ENCODE measurements at regions not wholly inside any gene's neighbourhood (a gene's known extent, or its start where the extent isn't known, plus 50 kb on each side); places are given as distances from the start of the nearest gene placed in this dataset.

DNA sequence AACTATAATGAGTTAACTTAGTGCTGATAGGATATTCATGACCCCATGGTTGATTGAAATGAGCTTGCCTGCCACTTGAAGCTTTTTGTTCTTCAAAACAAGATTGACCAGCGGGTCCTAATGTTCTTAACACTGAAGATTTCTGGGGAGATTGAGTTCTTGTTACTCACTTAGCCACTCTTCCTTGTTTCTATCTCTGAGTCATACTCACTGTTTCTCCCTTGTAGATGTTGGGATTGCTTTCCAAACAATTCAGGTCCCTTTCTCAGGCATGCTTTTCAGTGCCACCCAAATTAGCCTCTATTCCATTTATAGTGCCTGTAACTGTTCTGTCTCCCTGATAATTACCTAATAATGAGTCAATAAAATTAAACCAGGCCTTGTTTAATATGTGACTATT lies 517.0 kb downstream of the SQOR start:
- peaks cover 0 to 8% (median 0%) of the 10 kb centered on the region in 9 donors for H3K4me1 ChIP-seq
- WGBS, 2 donors = 83 to 86% methylated on average over 1 of the region's 1 CpG
- H3K4me3 ChIP-seq = no peak overlapping the region
- no peak overlapping the region for H3K27ac ChIP-seq
- H3K27me3 ChIP-seq = no peaks in the 10 kb centered on the region
- TF ChIP-seq, protein P1, sequence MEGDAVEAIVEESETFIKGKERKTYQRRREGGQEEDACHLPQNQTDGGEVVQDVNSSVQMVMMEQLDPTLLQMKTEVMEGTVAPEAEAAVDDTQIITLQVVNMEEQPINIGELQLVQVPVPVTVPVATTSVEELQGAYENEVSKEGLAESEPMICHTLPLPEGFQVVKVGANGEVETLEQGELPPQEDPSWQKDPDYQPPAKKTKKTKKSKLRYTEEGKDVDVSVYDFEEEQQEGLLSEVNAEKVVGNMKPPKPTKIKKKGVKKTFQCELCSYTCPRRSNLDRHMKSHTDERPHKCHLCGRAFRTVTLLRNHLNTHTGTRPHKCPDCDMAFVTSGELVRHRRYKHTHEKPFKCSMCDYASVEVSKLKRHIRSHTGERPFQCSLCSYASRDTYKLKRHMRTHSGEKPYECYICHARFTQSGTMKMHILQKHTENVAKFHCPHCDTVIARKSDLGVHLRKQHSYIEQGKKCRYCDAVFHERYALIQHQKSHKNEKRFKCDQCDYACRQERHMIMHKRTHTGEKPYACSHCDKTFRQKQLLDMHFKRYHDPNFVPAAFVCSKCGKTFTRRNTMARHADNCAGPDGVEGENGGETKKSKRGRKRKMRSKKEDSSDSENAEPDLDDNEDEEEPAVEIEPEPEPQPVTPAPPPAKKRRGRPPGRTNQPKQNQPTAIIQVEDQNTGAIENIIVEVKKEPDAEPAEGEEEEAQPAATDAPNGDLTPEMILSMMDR (IDR thresholded peaks at IDR 0.05) = no peak
- ATAC-seq (no peak), DNase-seq (no peak)
- H3K36me3 ChIP-seq = no peaks in the 10 kb centered on the region
- H3K9me3 ChIP-seq = peaks cover 0 to 17% (median 0%) of the 10 kb centered on the region in 11 donors
- intact Hi-C loops (cut with DNase I) = no loop called here

DNA sequence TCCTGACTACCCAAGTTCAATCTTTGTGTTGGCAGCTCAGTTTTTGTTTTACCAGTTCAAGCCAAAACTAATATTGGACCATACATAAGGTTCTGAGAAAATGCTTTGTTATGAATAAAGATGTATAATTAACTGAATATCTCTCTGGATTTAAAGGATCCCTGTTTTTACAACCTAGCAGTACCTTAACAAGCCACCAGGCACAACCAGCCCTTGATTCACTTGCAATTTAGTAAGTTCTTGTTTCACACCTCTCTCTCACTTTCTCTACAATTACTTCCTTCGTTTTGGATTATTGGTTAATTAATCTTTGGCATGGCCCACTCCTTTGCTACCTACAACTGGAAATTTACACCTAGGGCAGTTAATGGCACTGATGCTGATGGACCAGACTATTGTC lies 531.9 kb downstream of the SQOR start:
- no peak overlapping the region for H3K27ac ChIP-seq
- ATAC-seq (no peak), DNase-seq (no peak)
- whole genome bisulfite sequencing, 2 donors = 27 to 38% methylated on average over 1 of the region's 1 CpG
- H3K9me3 ChIP-seq = peaks cover 0 to 76% (median 13%) of the 10 kb centered on the region in 11 donors
- TF ChIP-seq, protein P1 (IDR thresholded peaks at IDR 0.05) = no peak
- no peaks in the 10 kb centered on the region for H3K36me3 ChIP-seq
- intact Hi-C loops (cut with DNase I) = loop anchor here in 1 of 10 donors (5.0 kb wide), 1 partner anchor 294 kb away; no protein-coding TSS in a partner anchor
- no peaks in the 10 kb centered on the region for H3K4me1 ChIP-seq
- no peaks in the 10 kb centered on the region for H3K27me3 ChIP-seq
- no peak overlapping the region for H3K4me3 ChIP-seq

DNA sequence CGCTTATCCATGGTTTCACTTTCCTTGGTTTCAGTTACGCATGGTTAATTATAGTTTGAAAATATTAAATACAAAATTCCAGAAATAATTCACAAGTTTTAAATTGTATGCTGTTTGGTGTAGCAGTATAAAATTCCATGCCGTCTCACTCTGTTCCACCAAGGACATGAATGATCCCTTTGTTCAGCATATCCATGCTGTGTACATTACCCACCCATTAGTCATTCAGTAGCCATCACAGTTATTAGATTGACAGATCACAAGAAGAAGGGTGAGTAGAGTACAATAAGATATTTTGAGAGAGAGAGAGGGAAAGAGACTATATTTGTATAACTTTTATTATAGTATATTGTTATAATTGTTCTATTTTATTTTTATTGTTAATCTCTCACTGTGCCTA lies 535.5 kb downstream of the SQOR start:
- ATAC-seq (no peak), DNase-seq (no peak)
- Histone ChIP-seq H3K9me3 (peaks cover 0 to 64% (median 14%) of the 10 kb centered on the region in 11 donors), H3K36me3 (no peaks in the 10 kb centered on the region), H3K4me1 (no peaks in the 10 kb centered on the region), H3K27ac (no peak overlapping the region), H3K4me3 (no peak overlapping the region), H3K27me3 (no peaks in the 10 kb centered on the region)
- TF ChIP-seq, protein P1 (IDR thresholded peaks at IDR 0.05) = no peak
- intact Hi-C loops (cut with DNase I) = no loop called here
- WGBS, 2 donors = 82 to 88% methylated on average over 3 of the region's 3 CpGs

DNA sequence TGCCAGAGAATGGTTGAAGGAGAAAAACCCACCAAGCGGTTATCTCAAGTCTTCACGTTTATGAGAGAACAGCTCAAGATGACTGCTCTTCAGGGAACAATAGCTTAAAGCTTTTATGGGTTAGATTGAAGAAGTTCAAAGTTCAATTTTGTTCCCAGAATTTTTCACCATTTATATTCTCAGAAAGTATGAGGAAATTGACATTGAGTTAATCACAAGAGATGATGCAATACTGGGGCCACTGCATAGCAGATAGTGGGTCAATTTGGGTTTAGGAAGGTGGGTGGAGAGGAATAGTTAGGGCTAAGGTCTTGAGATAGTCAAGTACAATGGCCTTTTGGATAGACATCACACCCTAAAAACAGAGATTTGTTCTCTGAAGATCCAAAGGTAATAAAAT lies 539.3 kb downstream of the SQOR start:
- H3K27ac ChIP-seq = no peak overlapping the region
- DNase-seq (no peak), ATAC-seq (no peak)
- no peaks in the 10 kb centered on the region for H3K36me3 ChIP-seq
- WGBS, 2 donors = 78 to 92% methylated on average over 2 of the region's 2 CpGs
- H3K27me3 ChIP-seq = no peaks in the 10 kb centered on the region
- intact Hi-C loops (cut with DNase I) = no loop called here
- H3K9me3 ChIP-seq = peaks cover 0 to 39% (median 18%) of the 10 kb centered on the region in 11 donors
- no peak overlapping the region for H3K4me3 ChIP-seq
- TF ChIP-seq, protein P1 (IDR thresholded peaks at IDR 0.05) = no peak
- no peaks in the 10 kb centered on the region for H3K4me1 ChIP-seq

All from heart right ventricle (tissue), 16 donors.